Neural progenitor cell (in vitro differentiated cells): ENCODE measurements at regions not wholly inside any gene's neighbourhood (a gene's known extent, or its start where the extent isn't known, plus 50 kb on each side); places are given as distances from the start of the nearest gene placed in this dataset.

Experiments
- DNase-seq: peaks from one replicate; pipeline ENCODE4 v3.0.0-alpha.2; 2016; ENCODE audit warnings: low spot score
- H2AFZ ChIP-seq: fragments of 200-600 bp; sonication (generic); replicated peaks from 2 replicates; pipeline ENCODE4 v1.6.1; 2016; ENCODE audit warnings: antibody characterized with exemption
- H3F3A ChIP-seq: fragments of 200-600 bp; sonication (generic); 2 replicates; pipeline ENCODE4 v1.6.1; 2016; ENCODE audit warnings: antibody characterized with exemption, low read depth
- H3K27ac ChIP-seq: fragments of 200-600 bp; sonication (generic); 2 replicates; pipeline ENCODE4 v1.5.1; 2016; ENCODE audit warnings: mild to moderate bottlenecking
- H3K27me3 ChIP-seq: fragments of 200-600 bp; sonication (generic); 2 replicates; pipeline ENCODE4 v1.6.1; 2016; ENCODE audit warnings: mild to moderate bottlenecking, moderate library complexity
- H3K36me3 ChIP-seq: fragments of 200-600 bp; sonication (generic); 2 replicates; pipeline ENCODE4 v1.5.1; 2016
- H3K4me1 ChIP-seq: fragments of 200-600 bp; sonication (generic); 2 replicates; pipeline ENCODE4 v1.6.1; 2016; ENCODE audit warnings: mixed run types
- H3K4me2 ChIP-seq: fragments of 200-600 bp; sonication (generic); 2 replicates; pipeline ENCODE4 v1.6.1; 2016
- H3K4me3 ChIP-seq: fragments of 200-600 bp; sonication (generic); 2 replicates; pipeline ENCODE4 v1.5.1; 2016
- H3K79me2 ChIP-seq: fragments of 200-600 bp; sonication (generic); 2 replicates; pipeline ENCODE4 v1.6.1; 2016; ENCODE audit warnings: low read depth
- H3K9ac ChIP-seq: fragments of 200-600 bp; sonication (generic); 2 replicates; pipeline ENCODE4 v1.6.1; 2016
- H3K9me3 ChIP-seq: fragments of 200-600 bp; sonication (generic); 2 replicates; pipeline ENCODE4 v1.5.1; 2016; ENCODE audit warnings: low read depth
- H4K20me1 ChIP-seq: fragments of 200-600 bp; sonication (generic); 2 replicates; pipeline ENCODE4 v1.6.1; 2016; ENCODE audit warnings: low read depth
- H3K27ac Mint-ChIP-seq: 3 replicates; pipeline ENCODE4 v1.8.0; 2021; ENCODE audit warnings: mixed read lengths
- H3K27me3 Mint-ChIP-seq: 2 replicates; pipeline ENCODE4 v1.8.0; 2022; ENCODE audit warnings: low read depth, mild to moderate bottlenecking, inconsistent platforms, moderate library complexity, mixed read lengths; ENCODE audit not compliant: insufficient read depth
- H3K36me3 Mint-ChIP-seq: 3 replicates; pipeline ENCODE4 v1.8.0; 2021; ENCODE audit warnings: mixed read lengths
- H3K4me1 Mint-ChIP-seq: 3 replicates; pipeline ENCODE4 v1.8.0; 2021; ENCODE audit warnings: mixed read lengths
- H3K4me3 Mint-ChIP-seq: 3 replicates; pipeline ENCODE4 v1.8.0; 2021; ENCODE audit warnings: mild to moderate bottlenecking, moderate library complexity, mixed read lengths
- H3K9me3 Mint-ChIP-seq: 3 replicates; pipeline ENCODE4 v1.8.0; 2020; ENCODE audit warnings: mixed read lengths
- CTCF ChIP-seq: fragments of 200-600 bp; sonication (generic); IDR thresholded peaks from 2 replicates; pipeline ENCODE4 v1.5.1; 2017; ENCODE audit warnings: antibody characterized with exemption, mild to moderate bottlenecking
- EZH2 ChIP-seq: fragments of 200-600 bp; sonication (generic); IDR thresholded peaks from 2 replicates; pipeline ENCODE4 v1.6.1; 2017; ENCODE audit warnings: antibody characterized with exemption, mild to moderate bottlenecking, moderate library complexity
- EZH2phosphoT487 ChIP-seq: fragments of 200-600 bp; sonication (generic); IDR thresholded peaks from 2 replicates; pipeline ENCODE4 v1.6.1; 2017; ENCODE audit warnings: antibody characterized with exemption

GRCh38 chr5:145293716-145294115 lies 541.4 kb downstream of the PRELID2 start:
- Histone ChIP-seq H3K27ac (no peak overlapping the region), H2AFZ (no peak overlapping the region), H3K36me3 (no peaks in the 10 kb centered on the region), H3K9ac (no peak overlapping the region), H4K20me1 (no peaks in the 10 kb centered on the region), H3K27me3 (no peaks in the 10 kb centered on the region), H3K4me3 (no peak overlapping the region), H3F3A (no peaks in the 10 kb centered on the region), H3K4me1 (no peaks in the 10 kb centered on the region), H3K79me2 (no peaks in the 10 kb centered on the region), H3K4me2 (no peak overlapping the region), H3K9me3 (no peaks in the 10 kb centered on the region)
- Mint-ChIP-seq H3K4me1 (no peaks in the 10 kb centered on the region), H3K36me3 (no peaks in the 10 kb centered on the region), H3K27me3 (no peaks in the 10 kb centered on the region), H3K9me3 (peaks cover 2% of the 10 kb centered on the region), H3K4me3 (no peak overlapping the region), H3K27ac (no peak overlapping the region)
- no peak for DNase-seq
- TF ChIP-seq EZH2phosphoT487, result no peak
- no peak for TF ChIP-seq CTCF
- no peak for TF ChIP-seq EZH2

GRCh38 chr5:145292278-145292677 lies 542.9 kb downstream of the PRELID2 start:
- H3K9me3 ChIP-seq, result no peaks in the 10 kb centered on the region
- no peaks in the 10 kb centered on the region for H3K4me1 Mint-ChIP-seq
- H3K27me3 ChIP-seq, result no peaks in the 10 kb centered on the region
- no peaks in the 10 kb centered on the region for H3K79me2 ChIP-seq
- H3K4me3 ChIP-seq, result no peak overlapping the region
- no peaks in the 10 kb centered on the region for H3K4me1 ChIP-seq
- H3F3A ChIP-seq, result no peaks in the 10 kb centered on the region
- no peak overlapping the region for H2AFZ ChIP-seq
- no peak overlapping the region for H3K4me2 ChIP-seq
- H4K20me1 ChIP-seq, result no peaks in the 10 kb centered on the region
- no peak overlapping the region for H3K4me3 Mint-ChIP-seq
- no peaks in the 10 kb centered on the region for H3K27me3 Mint-ChIP-seq
- H3K9me3 Mint-ChIP-seq, result peaks cover 2% of the 10 kb centered on the region
- H3K9ac ChIP-seq, result no peak overlapping the region
- no peak for DNase-seq
- no peak overlapping the region for H3K27ac Mint-ChIP-seq
- no peak overlapping the region for H3K27ac ChIP-seq
- TF ChIP-seq EZH2 (no peak), EZH2phosphoT487 (no peak), CTCF (no peak)
- H3K36me3 Mint-ChIP-seq, result no peaks in the 10 kb centered on the region
- H3K36me3 ChIP-seq, result no peaks in the 10 kb centered on the region

- no peaks in the 10 kb centered on the region for H3F3A ChIP-seq
- peaks cover 8% of the 10 kb centered on the region for H3K4me1 ChIP-seq
- TF ChIP-seq EZH2 (no peak), EZH2phosphoT487 (no peak), CTCF (no peak)
- Mint-ChIP-seq H3K9me3 (no peaks in the 10 kb centered on the region), H3K27me3 (no peaks in the 10 kb centered on the region), H3K4me3 (no peak overlapping the region), H3K36me3 (no peaks in the 10 kb centered on the region), H3K27ac (no peak overlapping the region), H3K4me1 (peaks cover 5% of the 10 kb centered on the region)
- H3K79me2 ChIP-seq, result no peaks in the 10 kb centered on the region
- no peak overlapping the region for H3K27ac ChIP-seq
- H3K4me2 ChIP-seq, result no peak overlapping the region
- no peak overlapping the region for H3K4me3 ChIP-seq
- no peak overlapping the region for H2AFZ ChIP-seq
- no peak for DNase-seq
- H3K9me3 ChIP-seq, result no peaks in the 10 kb centered on the region
- H3K27me3 ChIP-seq, result no peaks in the 10 kb centered on the region
- H3K9ac ChIP-seq, result no peak overlapping the region
- no peaks in the 10 kb centered on the region for H3K36me3 ChIP-seq
- H4K20me1 ChIP-seq, result no peaks in the 10 kb centered on the region
These were observed 551.9 kb downstream of the PRELID2 start for GRCh38 chr5:145283141-145283810.
